ENCODE measurements at regions not wholly inside any gene's neighbourhood (a gene's known extent, or its start where the extent isn't known, plus 50 kb on each side); places are given as distances from the start of the nearest gene placed in this dataset.

- no peak overlapping the region for H3K27ac ChIP-seq (ENCODE audit: extremely low read depth, low read depth, low read length)
- POLR2A ChIA-PET, result no interaction called here
Observed at GRCh38 chrX:121975671-121976070, 928.3 kb downstream of the GLUD2 start.

GRCh38 chrX:121987163-121987562, 939.8 kb downstream of the GLUD2 start:
- Histone ChIP-seq H3K4me1 (ENCODE audit: control insufficient read depth, insufficient read depth, low read length) (no peaks in the 10 kb centered on the region), H3K36me3 (ENCODE audit: control insufficient read depth in 2 of 2, insufficient read depth in 1 of 2, low read length in 2 of 2) (no peaks in the 10 kb centered on the region), H3K4me3 (ENCODE audit: low read depth, low read length) (no peak overlapping the region), H3K27ac (ENCODE audit: extremely low read depth, low read depth, low read length) (no peak overlapping the region), H3K9me3 (ENCODE audit: control insufficient read depth, insufficient read depth, low read depth, low read length) (peaks cover 2% of the 10 kb centered on the region)
- CTCF ChIA-PET, result no interaction called here
- POLR2A ChIA-PET, result no interaction called here
- TF ChIP-seq ZNF670 (tag by site-specific recombination; IDR thresholded peaks at IDR 0.05; ENCODE audit: low read depth) (no peak), ZFP37 (tag by site-specific recombination; IDR thresholded peaks at IDR 0.05) (no peak), ZNF561 (tag by site-specific recombination; IDR thresholded peaks at IDR 0.05; ENCODE audit: borderline replicate concordance) (no peak), ZFP41 (tag by site-specific recombination; IDR thresholded peaks at IDR 0.05; ENCODE audit: borderline replicate concordance) (no peak), ZNF544 (tag by site-specific recombination; IDR thresholded peaks at IDR 0.05) (no peak), ZFP69B (tag by site-specific recombination; IDR thresholded peaks at IDR 0.05) (no peak), ZNF571 (tag by site-specific recombination; IDR thresholded peaks at IDR 0.05) (no peak), INSM2 (tag by site-specific recombination; IDR thresholded peaks at IDR 0.05) (no peak)

More at GRCh38 chrX:121975671-121976070, 928.3 kb downstream of the GLUD2 start:
- no peaks in the 10 kb centered on the region for H3K4me1 ChIP-seq (ENCODE audit: control insufficient read depth, insufficient read depth, low read length)
- H3K4me3 ChIP-seq (ENCODE audit: low read depth, low read length), result no peak overlapping the region
- no peaks in the 10 kb centered on the region; the same call in 1 of the 2 replicates for H3K9me3 ChIP-seq (ENCODE audit: control insufficient read depth, insufficient read depth, low read depth, low read length)
- TF ChIP-seq ZNF37A (tag by site-specific recombination; IDR thresholded peaks at IDR 0.05) (no peak), ZNF560 (tag by site-specific recombination; IDR thresholded peaks at IDR 0.05; ENCODE audit: borderline replicate concordance) (no peak), ZNF776 (tag by site-specific recombination; IDR thresholded peaks at IDR 0.05; ENCODE audit: borderline replicate concordance) (no peak), ZNF561 (tag by site-specific recombination; IDR thresholded peaks at IDR 0.05; ENCODE audit: borderline replicate concordance) (no peak), ZNF473 (tag by site-specific recombination; IDR thresholded peaks at IDR 0.05) (no peak), ZNF514 (tag by site-specific recombination; IDR thresholded peaks at IDR 0.05) (no peak), ZNF555 (tag by site-specific recombination; conservative IDR thresholded peaks at IDR 0.05) (no peak), ZIC2 (tag by site-specific recombination; IDR thresholded peaks at IDR 0.05) (no peak), TSHZ1 (tag by site-specific recombination; IDR thresholded peaks at IDR 0.05; ENCODE audit: borderline replicate concordance) (no peak), ZNF548 (tag by site-specific recombination; IDR thresholded peaks at IDR 0.05) (no peak), ZNF398 (tag by site-specific recombination; IDR thresholded peaks at IDR 0.05) (no peak), HIC1 (tag by site-specific recombination; IDR thresholded peaks at IDR 0.05) (no peak), ZNF707 (tag by site-specific recombination; IDR thresholded peaks at IDR 0.05) (no peak), ZFHX2 (tag by site-specific recombination; conservative IDR thresholded peaks at IDR 0.05) (no peak)
- H3K36me3 ChIP-seq (ENCODE audit: control insufficient read depth in 2 of 2, insufficient read depth in 1 of 2, low read length in 2 of 2), result no peaks in the 10 kb centered on the region
- CTCF ChIA-PET, result no interaction called here
